Stomach (tissue), 4 donors: ENCODE measurements at regions not wholly inside any gene's neighbourhood (a gene's known extent, or its start where the extent isn't known, plus 50 kb on each side); places are given as distances from the start of the nearest gene placed in this dataset.

ENCODE experiments used
- POLR2A ChIP-seq, 4 donors: fragments of 450-650 bp; IDR thresholded peaks; one replicate each; pipeline ENCODE4 v1.6.1; 2016; ENCODE audit warnings: antibody characterized with exemption in 4 of 4, control low read depth in 2 of 4, mild to moderate bottlenecking in 1 of 4, moderate library complexity in 1 of 4
- POLR2AphosphoS5 ChIP-seq, 3 donors: sonication (generic); formaldehyde crosslinking; IDR thresholded peaks; one replicate each; pipeline ENCODE4 v1.6.1; 2016; ENCODE audit warnings: antibody characterized with exemption in 3 of 3
- TF ChIP-seq, protein P1 (sequence below), 7 experiments: fragments of 450-650 bp in 4 of 7; fragments of 200-600 bp in 3 of 7; sonication (generic) in 3 of 7; IDR thresholded peaks; one replicate each; pipeline ENCODE4 v1.5.1; 2016 to 2019; ENCODE audit warnings: antibody characterized with exemption in 7 of 7, control low read depth in 2 of 7, mild to moderate bottlenecking in 1 of 7

GRCh38 chr13:30105381-30105780 is 202.0 kb downstream of the KATNAL1 start:
- no peak for TF ChIP-seq POLR2AphosphoS5 (IDR thresholded peaks at IDR 0.05)
- TF ChIP-seq, protein P1, sequence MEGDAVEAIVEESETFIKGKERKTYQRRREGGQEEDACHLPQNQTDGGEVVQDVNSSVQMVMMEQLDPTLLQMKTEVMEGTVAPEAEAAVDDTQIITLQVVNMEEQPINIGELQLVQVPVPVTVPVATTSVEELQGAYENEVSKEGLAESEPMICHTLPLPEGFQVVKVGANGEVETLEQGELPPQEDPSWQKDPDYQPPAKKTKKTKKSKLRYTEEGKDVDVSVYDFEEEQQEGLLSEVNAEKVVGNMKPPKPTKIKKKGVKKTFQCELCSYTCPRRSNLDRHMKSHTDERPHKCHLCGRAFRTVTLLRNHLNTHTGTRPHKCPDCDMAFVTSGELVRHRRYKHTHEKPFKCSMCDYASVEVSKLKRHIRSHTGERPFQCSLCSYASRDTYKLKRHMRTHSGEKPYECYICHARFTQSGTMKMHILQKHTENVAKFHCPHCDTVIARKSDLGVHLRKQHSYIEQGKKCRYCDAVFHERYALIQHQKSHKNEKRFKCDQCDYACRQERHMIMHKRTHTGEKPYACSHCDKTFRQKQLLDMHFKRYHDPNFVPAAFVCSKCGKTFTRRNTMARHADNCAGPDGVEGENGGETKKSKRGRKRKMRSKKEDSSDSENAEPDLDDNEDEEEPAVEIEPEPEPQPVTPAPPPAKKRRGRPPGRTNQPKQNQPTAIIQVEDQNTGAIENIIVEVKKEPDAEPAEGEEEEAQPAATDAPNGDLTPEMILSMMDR (IDR thresholded peaks at IDR 0.05): peak in 1 of 7 experiments; percentile 37
- TF ChIP-seq POLR2A (IDR thresholded peaks at IDR 0.05): no peak
